DMS153 treated with DMSO at 0.1 percent for 48 hours (cell line): ENCODE measurements at regions not wholly inside any gene's neighbourhood (a gene's known extent, or its start where the extent isn't known, plus 50 kb on each side); places are given as distances from the start of the nearest gene placed in this dataset.
"Not testable (repeated sequence)": the region's sequence is repeated elsewhere in the genome, so short reads cannot be mapped to it uniquely, and the experiment has no call there.

ENCODE experiments used
- DNase-seq: peaks from one replicate; lab custom pipeline; 2025; ENCODE audit not compliant: unreplicated experiment; lab: John Stamatoyannopoulos, UW

GRCh38 chr13:69649063-69649392 lies 458.6 kb upstream of the ATXN8OS start:
- DNase-seq = no peak

GRCh38 chr13:69648340-69649062 lies 459.1 kb upstream of the ATXN8OS start:
- DNase-seq = no peak

GRCh38 chr13:69644447-69644846 lies 463.2 kb upstream of the ATXN8OS start:
- no peak for DNase-seq

GRCh38 chr13:69641773-69642172 lies 465.9 kb upstream of the ATXN8OS start:
- no peak for DNase-seq

DNA sequence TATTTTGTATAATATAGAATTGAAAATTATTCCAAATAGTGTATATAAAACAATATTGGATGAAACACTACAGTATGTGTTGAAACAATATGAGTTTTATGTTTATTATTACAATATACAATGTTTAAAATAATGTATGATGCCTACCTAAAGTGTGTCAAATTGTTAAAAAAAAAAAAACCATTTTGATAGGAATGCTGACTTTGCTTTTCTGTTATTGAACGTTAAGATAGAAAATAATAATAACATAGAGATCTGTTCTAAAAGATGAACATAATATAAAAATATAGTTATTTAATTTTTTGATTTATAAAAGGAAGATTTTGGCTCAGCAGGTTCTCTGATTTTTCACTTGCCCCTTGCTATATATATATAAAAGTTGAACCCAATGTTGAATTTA lies 474.6 kb upstream of the ATXN8OS start:
- no peak for DNase-seq

GRCh38 chr13:69623973-69624372 lies 483.7 kb upstream of the ATXN8OS start:
- DNase-seq = no peak

DNA sequence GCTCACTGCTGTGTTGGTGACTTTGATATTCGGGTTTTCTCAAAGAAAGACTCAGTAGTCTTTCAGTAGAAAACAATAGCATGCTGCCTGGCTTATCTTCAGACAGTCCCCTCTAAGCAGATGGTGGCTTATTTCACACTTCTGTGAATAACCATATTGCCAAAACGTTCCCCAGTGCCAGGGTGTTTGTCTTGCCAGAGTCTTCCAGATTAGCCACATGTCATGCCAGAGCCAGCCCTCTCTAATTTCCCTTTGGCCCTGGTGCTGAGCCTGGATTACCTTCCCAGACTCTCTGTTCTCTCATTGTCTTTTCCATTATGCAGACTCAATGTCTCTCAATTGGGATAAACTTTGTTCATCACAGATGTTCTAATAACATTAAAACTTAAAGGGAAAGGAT lies 488.0 kb upstream of the ATXN8OS start:
- DNase-seq = no peak

DNA sequence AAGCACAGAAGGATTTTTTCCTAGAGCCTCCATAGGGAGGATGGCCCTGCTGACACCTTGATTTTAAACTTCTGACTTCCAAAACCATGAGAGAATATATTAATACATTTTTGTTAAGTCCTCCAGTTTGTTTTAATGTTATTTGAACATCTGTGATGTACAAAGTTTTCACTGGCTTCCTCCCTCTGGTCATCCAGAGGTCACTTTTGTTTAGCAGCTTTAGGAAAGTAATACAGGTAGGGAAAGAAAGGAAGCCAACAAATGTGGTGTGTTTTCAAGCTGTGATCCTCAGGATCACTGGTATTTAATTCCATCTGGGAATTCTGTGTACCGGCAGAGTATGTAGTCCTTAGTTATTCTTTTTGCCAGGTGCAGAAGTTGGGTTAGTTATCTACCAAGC lies 488.8 kb upstream of the ATXN8OS start:
- no peak for DNase-seq

GRCh38 chr13:69618393-69618792 lies 489.2 kb upstream of the ATXN8OS start:
- DNase-seq = no peak

DNA sequence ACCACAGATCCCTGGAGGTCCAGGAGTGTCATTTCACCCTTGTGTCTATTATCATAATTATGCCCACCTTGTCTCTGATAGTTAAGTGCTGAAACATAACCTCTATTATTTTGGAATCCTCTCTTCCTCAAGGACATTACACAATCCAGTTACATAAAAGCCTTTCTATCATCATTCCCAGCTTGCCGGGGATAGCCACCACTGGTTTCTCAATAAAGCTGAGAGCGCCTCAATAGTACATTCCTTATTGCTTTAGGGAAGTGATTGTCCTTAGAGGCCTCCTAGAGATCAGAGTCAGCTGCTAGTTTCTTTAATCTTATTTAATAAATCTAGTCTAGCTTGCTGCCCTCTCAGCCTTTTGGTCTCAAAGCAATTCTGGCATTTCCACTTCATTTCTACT lies 490.0 kb upstream of the ATXN8OS start:
- no peak for DNase-seq

- DNase-seq = no peak
Observed at GRCh38 chr13:69616396-69616795, 491.2 kb upstream of the ATXN8OS start.

GRCh38 chr13:69615055-69615454 lies 492.6 kb upstream of the ATXN8OS start:
- DNase-seq = not testable (repeated sequence)

GRCh38 chr13:69604698-69605097 lies 502.9 kb upstream of the ATXN8OS start:
- no peak for DNase-seq

DNA sequence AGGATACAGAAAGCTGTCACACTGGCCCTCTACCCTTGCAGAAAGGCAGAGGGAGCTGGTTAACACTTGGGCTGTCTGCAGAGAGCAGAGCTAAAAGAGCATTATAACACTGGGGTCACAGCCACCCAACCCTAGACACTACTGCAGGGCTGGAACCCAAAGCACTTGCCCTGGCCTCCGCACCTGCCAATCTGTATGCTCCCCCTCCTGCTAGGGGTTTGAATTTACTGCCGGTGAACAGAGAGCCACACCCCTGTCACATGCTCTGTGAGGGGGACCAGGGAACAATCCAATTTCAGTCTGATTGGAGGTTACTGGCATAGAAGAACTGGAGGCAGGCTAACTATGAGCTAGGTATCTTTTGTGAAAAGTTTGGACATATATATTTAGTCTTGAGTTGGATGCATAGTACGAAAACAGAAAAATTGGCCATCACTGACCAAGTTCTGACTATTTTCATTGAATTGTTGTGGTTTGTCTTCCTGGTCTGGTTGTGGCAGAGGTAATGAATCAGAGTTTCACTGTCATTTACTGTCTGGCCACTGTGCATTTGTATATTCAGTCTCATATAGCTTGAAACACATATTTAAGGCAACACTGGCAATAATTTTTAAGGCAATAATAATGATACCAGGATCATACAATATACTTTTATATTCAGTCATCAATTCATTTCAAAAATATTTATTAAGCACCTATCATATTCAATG lies 504.3 kb upstream of the ATXN8OS start:
- DNase-seq = no peak

DNA sequence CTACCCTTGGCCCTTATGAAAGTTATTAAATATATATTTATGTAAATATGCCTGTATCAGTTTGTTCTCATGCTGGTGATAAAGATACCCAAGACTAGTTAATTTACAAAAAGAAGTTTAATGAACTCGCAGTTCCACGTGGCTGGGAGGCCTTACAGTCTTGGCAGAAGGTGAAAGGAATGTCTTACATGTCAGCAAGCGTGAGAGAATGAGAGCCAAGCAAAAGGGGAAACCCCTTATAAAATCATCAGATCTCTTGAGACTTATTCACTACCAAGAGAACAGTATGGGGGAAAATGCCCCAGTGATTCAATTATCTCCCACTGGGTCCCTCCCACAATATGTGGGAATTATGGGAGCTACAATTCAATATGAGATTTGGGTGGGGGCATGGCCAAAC lies 506.0 kb upstream of the ATXN8OS start:
- DNase-seq = no peak

GRCh38 chr13:69600811-69601210 lies 506.8 kb upstream of the ATXN8OS start:
- DNase-seq = no peak

GRCh38 chr13:69597088-69597487 lies 510.5 kb upstream of the ATXN8OS start:
- no peak for DNase-seq

DNA sequence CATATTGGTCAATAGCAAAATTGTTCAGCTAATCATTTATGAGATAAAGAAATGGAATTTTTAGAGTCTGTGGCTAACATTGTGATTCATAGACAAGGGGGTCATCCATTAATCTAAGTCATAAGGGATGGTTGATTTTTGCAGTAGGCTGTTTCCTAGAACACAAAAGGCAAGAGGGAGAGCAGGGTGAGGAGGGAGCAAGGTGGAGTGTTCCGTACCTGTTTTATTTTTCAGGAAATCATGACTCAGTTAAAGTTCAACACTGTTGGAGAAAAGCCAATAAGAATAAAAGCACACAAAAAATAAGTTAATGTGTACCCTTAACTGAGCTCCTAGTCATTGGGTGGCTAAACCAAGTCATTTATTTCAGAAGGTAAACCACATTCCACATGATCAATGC lies 512.4 kb upstream of the ATXN8OS start:
- DNase-seq = no peak

- DNase-seq = no peak
Observed at GRCh38 chr13:69591437-69591836, 516.2 kb upstream of the ATXN8OS start.

DNA sequence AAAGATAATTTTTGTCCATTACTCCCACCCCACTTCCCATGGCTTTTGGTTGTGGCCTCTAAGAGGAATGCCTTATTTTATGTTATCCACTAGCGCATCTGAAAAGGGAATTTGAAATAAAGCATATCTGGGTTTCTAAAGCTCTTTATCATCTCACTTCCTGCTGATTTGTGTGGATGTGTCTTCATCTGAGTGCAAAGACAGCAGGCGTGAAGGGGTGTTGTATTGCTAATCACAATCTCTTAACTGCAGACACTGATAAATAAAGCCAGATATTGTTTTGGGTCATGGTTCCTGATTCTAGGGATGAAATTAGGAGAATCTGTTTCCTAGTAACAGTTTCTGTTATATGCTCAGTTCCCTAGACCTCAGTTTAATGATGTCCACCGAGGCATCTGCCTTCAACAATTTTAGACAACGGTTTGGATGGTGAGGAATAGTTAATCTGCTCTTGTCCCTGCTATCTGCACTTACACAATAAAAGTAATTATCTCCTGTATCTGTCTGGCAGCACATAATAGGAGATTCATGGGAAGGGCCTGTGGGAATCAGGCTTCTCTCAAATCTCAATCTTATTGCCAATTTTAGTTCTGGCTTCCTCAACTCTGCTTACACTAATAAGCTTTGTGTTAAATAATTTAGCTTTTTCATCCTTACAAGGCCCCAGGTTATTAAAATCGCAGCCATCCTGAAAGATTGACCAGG lies 517.9 kb upstream of the ATXN8OS start:
- DNase-seq = no peak

- no peak for DNase-seq
Observed at GRCh38 chr13:69585656-69586055, 522.0 kb upstream of the ATXN8OS start.

GRCh38 chr13:69580255-69580654 lies 527.4 kb upstream of the ATXN8OS start:
- DNase-seq = no peak
